ENCODE measurements at regions not wholly inside any gene's neighbourhood (a gene's known extent, or its start where the extent isn't known, plus 50 kb on each side); places are given as distances from the start of the nearest gene placed in this dataset.
"Not testable (repeated sequence)": the region's sequence is repeated elsewhere in the genome, so short reads cannot be mapped to it uniquely, and the experiment has no call there.

GRCh38 chr3:112736386-112736785 lies 95.4 kb upstream of the CCDC80 start:
- no peak for DNase-seq

- no peak for DNase-seq
These were observed 95.0 kb upstream of the CCDC80 start for GRCh38 chr3:112735926-112736325.

- peak; percentile 57 for DNase-seq
These were observed 93.9 kb upstream of the CCDC80 start for GRCh38 chr3:112734736-112735350.

- DNase-seq = no peak
These were observed 93.2 kb upstream of the CCDC80 start for GRCh38 chr3:112734171-112734570.

- no peak for DNase-seq
These were observed 89.3 kb upstream of the CCDC80 start for GRCh38 chr3:112730210-112730609.

- DNase-seq = no peak
These were observed 80.3 kb upstream of the CCDC80 start for GRCh38 chr3:112721231-112721630.

GRCh38 chr3:112718967-112719366 lies 78.0 kb upstream of the CCDC80 start:
- DNase-seq = no peak

- DNase-seq = no peak
These were observed 77.6 kb upstream of the CCDC80 start for GRCh38 chr3:112718516-112718915.

- no peak for DNase-seq
These were observed 69.0 kb upstream of the CCDC80 start for GRCh38 chr3:112709911-112710310.

- no peak for DNase-seq
These were observed 58.6 kb upstream of the CCDC80 start for GRCh38 chr3:112699436-112699978.

- DNase-seq = not testable (repeated sequence)
These were observed 57.5 kb upstream of the CCDC80 start for GRCh38 chr3:112698442-112698841.

GRCh38 chr3:112696244-112696643 lies 55.3 kb upstream of the CCDC80 start:
- not testable (repeated sequence) for DNase-seq

GRCh38 chr3:112695377-112696108 lies 54.6 kb upstream of the CCDC80 start:
- not testable (repeated sequence) for DNase-seq

GRCh38 chr3:112694906-112695305 lies 54.0 kb upstream of the CCDC80 start:
- DNase-seq = not testable (repeated sequence)

GRCh38 chr3:112693186-112693585 lies 52.2 kb upstream of the CCDC80 start:
- DNase-seq = no peak
